H9 (cell line): ENCODE measurements at regions not wholly inside any gene's neighbourhood (a gene's known extent, or its start where the extent isn't known, plus 50 kb on each side); places are given as distances from the start of the nearest gene placed in this dataset.

ENCODE experiments used
- DNase-seq: peaks from one replicate; pipeline ENCODE4 v3.0.0-alpha.2; 2017
- H2AFZ ChIP-seq: one replicate; pipeline ENCODE4 v1.6.1; 2013; ENCODE audit warnings: mild to moderate bottlenecking, low read length, control low read depth, moderate library complexity
- H2AK5ac ChIP-seq: 2 replicates; pipeline ENCODE4 v1.6.1; 2013; ENCODE audit warnings: low read length, control low read depth, mixed read lengths; ENCODE audit not compliant: insufficient read length
- H2BK120ac ChIP-seq: one replicate; pipeline ENCODE4 v1.6.1; 2013; ENCODE audit warnings: low read depth, mild to moderate bottlenecking, low read length, control low read depth, inconsistent platforms; ENCODE audit not compliant: poor library complexity, severe bottlenecking
- H2BK12ac ChIP-seq: 2 replicates; pipeline ENCODE4 v1.6.1; 2013; ENCODE audit warnings: low read length, control low read depth, mixed read lengths, low read depth; ENCODE audit not compliant: insufficient read length
- H2BK15ac ChIP-seq: 2 replicates; pipeline ENCODE4 v1.6.1; 2013; ENCODE audit warnings: low read depth, low read length, control low read depth
- H2BK20ac ChIP-seq: one replicate; pipeline ENCODE4 v1.6.1; 2013; ENCODE audit warnings: low read depth, mild to moderate bottlenecking, low read length, control low read depth, inconsistent platforms; ENCODE audit not compliant: poor library complexity, severe bottlenecking
- H2BK5ac ChIP-seq: 2 replicates; pipeline ENCODE4 v1.6.1; 2013; ENCODE audit warnings: low read length, control low read depth, mixed read lengths; ENCODE audit not compliant: insufficient read length
- H3K14ac ChIP-seq: 2 replicates; pipeline ENCODE4 v1.6.1; 2013; ENCODE audit warnings: low read length, control low read depth; ENCODE audit not compliant: insufficient read depth
- H3K18ac ChIP-seq: 2 replicates; pipeline ENCODE4 v1.6.1; 2013; ENCODE audit warnings: low read depth, mild to moderate bottlenecking, mixed read lengths, low read length, control low read depth; ENCODE audit not compliant: insufficient read length
- H3K23ac ChIP-seq: 2 replicates; pipeline ENCODE4 v1.6.1; 2013; ENCODE audit warnings: low read length, control low read depth, mixed read lengths, low read depth; ENCODE audit not compliant: insufficient read length
- H3K23me2 ChIP-seq: 2 replicates; pipeline ENCODE4 v1.6.1; 2013; ENCODE audit warnings: low read depth, mild to moderate bottlenecking, mixed read lengths, low read length, control low read depth; ENCODE audit not compliant: insufficient read length, poor library complexity, severe bottlenecking
- H3K27ac ChIP-seq: 2 replicates; pipeline ENCODE4 v1.5.1; 2013; ENCODE audit warnings: low read length, control low read depth, mixed read lengths, low read depth; ENCODE audit not compliant: insufficient read length
- H3K27me3 ChIP-seq: 2 replicates; pipeline ENCODE4 v1.6.1; 2013; ENCODE audit warnings: low read length, control low read depth, inconsistent platforms; ENCODE audit not compliant: insufficient read depth
- H3K4ac ChIP-seq: 2 replicates; pipeline ENCODE4 v1.6.1; 2013; ENCODE audit warnings: low read depth, mild to moderate bottlenecking, control low read depth, inconsistent platforms, low read length, moderate library complexity
- H3K4me1 ChIP-seq: 2 replicates; pipeline ENCODE4 v1.6.1; 2013; ENCODE audit warnings: low read length, control low read depth, inconsistent platforms; ENCODE audit not compliant: insufficient read depth
- H3K4me2 ChIP-seq: 2 replicates; pipeline ENCODE4 v1.6.1; 2013; ENCODE audit warnings: low read length, control low read depth, mixed read lengths; ENCODE audit not compliant: insufficient read length, insufficient read depth
- H3K56ac ChIP-seq: 2 replicates; pipeline ENCODE4 v1.6.1; 2013; ENCODE audit warnings: low read depth, mild to moderate bottlenecking, mixed read lengths, low read length, control low read depth; ENCODE audit not compliant: insufficient read length
- H3K79me1 ChIP-seq: 2 replicates; pipeline ENCODE4 v1.6.1; 2013; ENCODE audit warnings: low read depth, mild to moderate bottlenecking, moderate library complexity, low read length, control low read depth, inconsistent platforms; ENCODE audit not compliant: insufficient read depth, poor library complexity, severe bottlenecking
- H3K79me2 ChIP-seq: 2 replicates; pipeline ENCODE4 v1.6.1; 2013; ENCODE audit warnings: low read length, control low read depth, inconsistent platforms; ENCODE audit not compliant: insufficient read depth
- H3K9ac ChIP-seq: 2 replicates; pipeline ENCODE4 v1.6.1; 2013; ENCODE audit warnings: low read length, control low read depth, mixed read lengths; ENCODE audit not compliant: insufficient read length; ENCODE audit errors: extremely low read depth
- H3K9me3 ChIP-seq: one replicate; pipeline ENCODE4 v1.6.1; 2013; ENCODE audit warnings: low read depth, low read length, inconsistent platforms; ENCODE audit not compliant: control insufficient read depth
- H3T11ph ChIP-seq: one replicate; pipeline ENCODE4 v1.6.1; 2013; ENCODE audit warnings: mild to moderate bottlenecking, low read length, control low read depth, inconsistent platforms
- H4K20me1 ChIP-seq: one replicate; pipeline ENCODE4 v1.6.1; 2013; ENCODE audit not compliant: control insufficient read depth, insufficient read length, insufficient read depth
- H4K5ac ChIP-seq: 2 replicates; pipeline ENCODE4 v1.6.1; 2013; ENCODE audit warnings: low read depth, mild to moderate bottlenecking, mixed read lengths, low read length, control low read depth; ENCODE audit not compliant: insufficient read length
- H4K8ac ChIP-seq: replicated peaks from 2 replicates; pipeline ENCODE4 v1.6.1; 2013; ENCODE audit warnings: low read length, control low read depth, mixed read lengths, low read depth; ENCODE audit not compliant: insufficient read length
- H4K91ac ChIP-seq: 2 replicates; pipeline ENCODE4 v1.6.1; 2013; ENCODE audit warnings: low read depth, mild to moderate bottlenecking, moderate library complexity, mixed read lengths, low read length, control low read depth; ENCODE audit not compliant: insufficient read length
- H3K27ac Mint-ChIP-seq, 3 experiments: 2 replicates in 2 of 3; 3 replicates in 1 of 3; pipeline ENCODE4 v1.8.0; 2020 to 2021; ENCODE audit warnings: mixed read lengths in 3 of 3, mild to moderate bottlenecking in 1 of 3, moderate library complexity in 1 of 3
- H3K27me3 Mint-ChIP-seq: 2 replicates; pipeline ENCODE4 v1.8.0; 2021; ENCODE audit warnings: low read depth, mild to moderate bottlenecking, moderate library complexity, mixed read lengths
- H3K36me3 Mint-ChIP-seq, 3 experiments: 2 replicates in 2 of 3; 3 replicates in 1 of 3; pipeline ENCODE4 v1.8.0; 2020 to 2021; ENCODE audit warnings: low read depth in 3 of 3, mixed read lengths in 3 of 3; ENCODE audit not compliant: insufficient read depth in 1 of 3
- H3K4me1 Mint-ChIP-seq, 2 experiments: 2 replicates each; pipeline ENCODE4 v1.8.0; 2020; ENCODE audit warnings: mixed read lengths in 2 of 2
- H3K4me3 Mint-ChIP-seq, 2 experiments: 2 replicates in 1 of 2; 3 replicates in 1 of 2; pipeline ENCODE4 v1.8.0; 2020 to 2021; ENCODE audit warnings: mild to moderate bottlenecking in 2 of 2, mixed read lengths in 2 of 2, moderate library complexity in 1 of 2
- H3K9me3 Mint-ChIP-seq, 2 experiments: 2 replicates in 1 of 2; 3 replicates in 1 of 2; pipeline ENCODE4 v1.8.0; 2020; ENCODE audit warnings: mild to moderate bottlenecking in 2 of 2, mixed read lengths in 2 of 2, moderate library complexity in 1 of 2
- TF ChIP-seq, protein P1 (sequence below): fragments of 200-600 bp; sonication (generic); conservative IDR thresholded peaks from 3 replicates; pipeline ENCODE4 v1.8.0; 2021; ENCODE audit warnings: antibody characterized with exemption, mild to moderate bottlenecking

DNA sequence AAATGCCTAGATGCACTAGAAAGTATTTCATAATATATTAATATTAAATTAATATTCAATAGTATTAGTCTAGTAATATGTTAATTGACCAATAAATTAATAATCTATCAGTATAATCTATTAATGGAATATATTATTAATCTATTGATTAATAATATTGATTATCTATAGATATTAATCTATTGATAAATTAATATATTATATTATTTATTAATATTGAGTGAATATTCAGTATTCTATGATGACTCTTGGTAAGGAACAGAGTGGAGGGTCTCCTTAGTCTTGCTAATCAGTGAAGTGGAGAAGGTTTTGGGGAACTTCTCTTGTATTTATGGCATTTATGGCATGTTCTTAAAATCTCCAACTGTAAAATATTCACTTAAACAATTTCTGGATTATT, 679.3 kb upstream of the FLRT2 start:
- Histone ChIP-seq H2BK120ac (no peak overlapping the region), H3T11ph (no peak overlapping the region), H3K4me1 (no peaks in the 10 kb centered on the region), H3K79me2 (no peaks in the 10 kb centered on the region), H3K4me2 (no peak overlapping the region), H3K14ac (no peak overlapping the region), H3K9me3 (no peaks in the 10 kb centered on the region), H2BK5ac (no peak overlapping the region), H2AFZ (no peak overlapping the region), H3K4ac (no peak overlapping the region), H3K9ac (no peak overlapping the region), H4K8ac (no peak overlapping the region), H2BK20ac (no peak overlapping the region), H3K23ac (no peak overlapping the region), H2BK12ac (no peak overlapping the region), H3K18ac (no peak overlapping the region), H4K20me1 (no peaks in the 10 kb centered on the region), H2AK5ac (no peak overlapping the region), H3K27ac (no peak overlapping the region), H3K23me2 (no peaks in the 10 kb centered on the region), H3K79me1 (no peaks in the 10 kb centered on the region), H4K91ac (no peak overlapping the region), H2BK15ac (no peak overlapping the region), H3K56ac (no peak overlapping the region), H4K5ac (no peak overlapping the region), H3K27me3 (no peaks in the 10 kb centered on the region)
- Mint-ChIP-seq H3K9me3 (no peaks in the 10 kb centered on the region), H3K4me1 (no peaks in the 10 kb centered on the region), H3K27me3 (no peaks in the 10 kb centered on the region), H3K36me3 (no peaks in the 10 kb centered on the region), H3K27ac (no peak overlapping the region), H3K4me3 (no peak overlapping the region)
- DNase-seq, result no peak
- TF ChIP-seq, protein P1, sequence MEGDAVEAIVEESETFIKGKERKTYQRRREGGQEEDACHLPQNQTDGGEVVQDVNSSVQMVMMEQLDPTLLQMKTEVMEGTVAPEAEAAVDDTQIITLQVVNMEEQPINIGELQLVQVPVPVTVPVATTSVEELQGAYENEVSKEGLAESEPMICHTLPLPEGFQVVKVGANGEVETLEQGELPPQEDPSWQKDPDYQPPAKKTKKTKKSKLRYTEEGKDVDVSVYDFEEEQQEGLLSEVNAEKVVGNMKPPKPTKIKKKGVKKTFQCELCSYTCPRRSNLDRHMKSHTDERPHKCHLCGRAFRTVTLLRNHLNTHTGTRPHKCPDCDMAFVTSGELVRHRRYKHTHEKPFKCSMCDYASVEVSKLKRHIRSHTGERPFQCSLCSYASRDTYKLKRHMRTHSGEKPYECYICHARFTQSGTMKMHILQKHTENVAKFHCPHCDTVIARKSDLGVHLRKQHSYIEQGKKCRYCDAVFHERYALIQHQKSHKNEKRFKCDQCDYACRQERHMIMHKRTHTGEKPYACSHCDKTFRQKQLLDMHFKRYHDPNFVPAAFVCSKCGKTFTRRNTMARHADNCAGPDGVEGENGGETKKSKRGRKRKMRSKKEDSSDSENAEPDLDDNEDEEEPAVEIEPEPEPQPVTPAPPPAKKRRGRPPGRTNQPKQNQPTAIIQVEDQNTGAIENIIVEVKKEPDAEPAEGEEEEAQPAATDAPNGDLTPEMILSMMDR, result no peak
